GM12875 (cell line): ENCODE measurements at regions not wholly inside any gene's neighbourhood (a gene's known extent, or its start where the extent isn't known, plus 50 kb on each side); places are given as distances from the start of the nearest gene placed in this dataset.

Experiments used
- H3K4me3 ChIP-seq: one replicate; pipeline ENCODE4 v1.5.1; 2011; ENCODE audit warnings: low read depth, low read length, control low read depth
- TF ChIP-seq, protein P1 (sequence below): IDR thresholded peaks from 2 replicates; pipeline ENCODE4 v1.5.1; 2011; ENCODE audit warnings: low read depth, mild to moderate bottlenecking, control low read depth, inconsistent platforms, low read length, moderate library complexity, borderline replicate concordance; ENCODE audit not compliant: insufficient read depth

DNA sequence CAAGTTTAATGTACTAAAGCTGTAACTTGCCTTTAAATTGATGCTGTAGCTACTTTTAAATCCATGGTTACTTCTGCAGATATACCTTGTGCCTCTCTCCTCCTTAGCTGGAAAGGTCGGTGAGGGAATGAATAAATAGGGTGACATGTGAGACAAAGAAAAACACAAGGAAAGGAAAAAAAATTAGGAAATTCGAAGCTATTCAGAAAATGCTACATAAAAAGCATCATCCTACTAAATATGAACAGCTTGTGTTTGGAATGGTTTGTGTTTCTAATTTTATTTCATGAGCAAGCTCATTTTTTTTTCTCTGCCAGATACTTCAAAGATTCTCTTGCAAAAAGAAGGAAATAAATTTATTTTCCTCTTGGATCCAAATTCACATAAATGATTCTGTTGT, 186.3 kb upstream of the NUDT4 start:
- TF ChIP-seq, protein P1, sequence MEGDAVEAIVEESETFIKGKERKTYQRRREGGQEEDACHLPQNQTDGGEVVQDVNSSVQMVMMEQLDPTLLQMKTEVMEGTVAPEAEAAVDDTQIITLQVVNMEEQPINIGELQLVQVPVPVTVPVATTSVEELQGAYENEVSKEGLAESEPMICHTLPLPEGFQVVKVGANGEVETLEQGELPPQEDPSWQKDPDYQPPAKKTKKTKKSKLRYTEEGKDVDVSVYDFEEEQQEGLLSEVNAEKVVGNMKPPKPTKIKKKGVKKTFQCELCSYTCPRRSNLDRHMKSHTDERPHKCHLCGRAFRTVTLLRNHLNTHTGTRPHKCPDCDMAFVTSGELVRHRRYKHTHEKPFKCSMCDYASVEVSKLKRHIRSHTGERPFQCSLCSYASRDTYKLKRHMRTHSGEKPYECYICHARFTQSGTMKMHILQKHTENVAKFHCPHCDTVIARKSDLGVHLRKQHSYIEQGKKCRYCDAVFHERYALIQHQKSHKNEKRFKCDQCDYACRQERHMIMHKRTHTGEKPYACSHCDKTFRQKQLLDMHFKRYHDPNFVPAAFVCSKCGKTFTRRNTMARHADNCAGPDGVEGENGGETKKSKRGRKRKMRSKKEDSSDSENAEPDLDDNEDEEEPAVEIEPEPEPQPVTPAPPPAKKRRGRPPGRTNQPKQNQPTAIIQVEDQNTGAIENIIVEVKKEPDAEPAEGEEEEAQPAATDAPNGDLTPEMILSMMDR: no peak
- H3K4me3 ChIP-seq: no peak overlapping the region

DNA sequence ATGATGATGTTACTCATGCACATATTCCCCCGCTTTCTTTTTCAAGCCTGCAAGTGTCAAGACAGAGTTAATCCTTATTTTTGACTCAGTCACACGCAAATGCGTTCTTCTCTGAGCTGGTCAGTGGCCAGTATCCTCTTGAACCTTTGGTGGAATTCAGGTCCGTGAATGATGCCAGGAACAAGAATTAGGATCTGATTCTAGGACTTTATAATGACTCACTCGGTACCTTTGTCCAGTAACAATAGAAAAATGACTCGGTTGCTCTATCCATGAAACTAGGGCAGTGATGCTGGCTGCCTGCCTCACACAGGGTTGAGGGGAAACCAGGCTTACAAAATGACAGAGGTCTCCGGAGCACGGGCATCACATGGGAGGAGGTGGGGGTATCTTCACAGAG, 185.8 kb upstream of the NUDT4 start:
- TF ChIP-seq, protein P1: no peak
- H3K4me3 ChIP-seq: no peak overlapping the region

DNA sequence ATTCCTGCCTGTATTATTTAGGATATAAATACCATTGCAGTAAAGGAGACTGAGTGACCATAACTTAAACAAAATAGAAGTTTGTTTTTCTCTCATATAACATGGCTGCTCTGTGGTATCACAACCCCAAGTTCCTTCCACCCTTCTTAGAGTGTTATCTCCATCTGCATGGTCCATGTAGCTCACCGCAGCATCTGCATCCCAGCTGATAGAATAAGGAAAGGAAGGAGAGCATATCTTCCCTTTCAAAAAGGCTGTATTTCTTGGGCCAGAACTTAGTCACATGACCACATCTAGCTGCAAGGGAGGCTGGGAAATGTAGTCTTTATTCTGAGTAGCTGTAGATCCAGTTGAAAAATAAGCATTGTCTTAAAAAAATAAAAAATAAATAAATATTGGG, 184.8 kb upstream of the NUDT4 start:
- H3K4me3 ChIP-seq: no peak overlapping the region

DNA sequence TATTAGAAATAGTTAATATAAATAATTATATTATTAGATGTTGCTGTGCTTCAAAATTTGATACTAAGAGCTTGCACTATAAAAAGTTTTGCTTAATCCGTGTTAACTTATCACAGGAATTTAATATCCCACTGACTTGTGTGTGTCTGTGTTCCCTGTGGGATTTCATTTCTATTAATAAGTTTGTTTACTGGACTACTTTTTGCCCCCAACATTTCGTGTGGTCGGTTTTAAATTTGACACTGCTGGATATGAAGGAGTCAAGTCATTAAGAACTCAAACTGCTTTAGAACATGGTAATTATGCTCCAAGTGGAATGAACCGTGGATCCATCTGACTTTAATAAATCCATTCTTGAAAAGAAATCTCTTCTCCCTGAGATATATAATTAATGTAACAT, 182.2 kb upstream of the NUDT4 start:
- no peak overlapping the region for H3K4me3 ChIP-seq
- TF ChIP-seq, protein P1: no peak

More for the DNA sequence above, 184.8 kb upstream of the NUDT4 start:
- TF ChIP-seq, protein P1: no peak

DNA sequence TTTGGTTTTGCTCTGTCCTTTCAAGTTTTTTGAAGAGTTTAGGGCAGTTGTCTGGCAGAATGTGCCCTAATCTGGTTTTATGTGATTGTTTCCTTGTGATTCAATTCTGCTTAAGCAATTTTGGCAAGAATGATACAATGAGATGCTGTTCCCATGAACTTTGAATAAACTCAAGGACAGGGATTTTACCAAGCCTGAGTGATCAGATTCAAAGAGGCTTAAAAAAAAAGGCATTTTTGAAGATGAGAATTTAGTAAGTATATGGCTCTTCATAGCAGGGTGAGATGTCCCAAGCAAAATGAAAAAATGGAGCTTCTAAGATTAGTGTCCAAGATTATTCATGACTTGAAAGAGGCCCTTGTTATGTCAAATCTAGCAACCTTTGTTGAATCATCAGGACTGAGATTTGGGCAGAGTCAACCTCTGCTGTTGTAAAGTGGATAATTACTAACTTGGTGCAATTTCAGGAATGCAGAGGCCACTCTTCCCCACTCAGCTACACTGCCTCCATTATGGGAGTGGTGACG, 180.6 kb upstream of the NUDT4 start:
- H3K4me3 ChIP-seq: no peak overlapping the region
- TF ChIP-seq, protein P1: no peak

DNA sequence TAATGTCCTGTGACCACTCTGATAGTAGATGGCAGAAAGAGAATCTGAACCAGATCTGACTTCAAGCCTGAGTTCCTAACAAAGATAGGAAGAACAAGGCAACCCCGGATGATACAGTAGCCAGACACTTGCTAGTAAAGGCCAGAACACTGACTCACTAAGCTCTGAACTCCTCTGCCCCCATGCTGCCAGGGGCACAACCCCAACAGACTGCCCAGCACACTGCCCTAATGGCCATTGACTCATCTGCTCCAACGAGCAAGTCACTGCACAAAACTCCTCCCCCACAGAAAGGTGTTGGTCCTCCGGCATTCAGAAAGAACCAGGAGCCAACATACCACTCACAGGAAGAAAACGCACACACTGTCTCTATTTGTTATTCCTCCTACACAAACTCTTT, 179.6 kb upstream of the NUDT4 start:
- TF ChIP-seq, protein P1: no peak
- H3K4me3 ChIP-seq: no peak overlapping the region

DNA sequence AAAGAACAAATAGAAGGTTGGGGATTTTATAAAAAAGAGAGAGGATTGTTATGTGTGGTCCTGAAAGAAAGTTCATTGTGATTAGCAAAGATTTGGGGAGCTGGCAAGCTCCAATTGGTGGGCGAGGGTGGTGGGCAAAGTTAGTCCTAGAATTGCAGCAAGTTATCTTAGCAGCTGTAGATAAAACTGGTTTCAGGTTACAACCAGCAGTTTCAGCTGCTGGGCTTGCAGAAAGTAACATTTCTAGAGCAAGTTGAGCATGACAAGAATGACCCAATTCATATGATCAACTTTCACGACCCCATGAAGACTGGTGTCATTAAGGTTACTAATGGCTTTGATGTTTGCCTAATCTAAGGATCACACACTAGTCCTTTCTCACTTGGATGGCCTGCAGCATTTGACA, 177.9 kb upstream of the NUDT4 start:
- no peak overlapping the region for H3K4me3 ChIP-seq
- TF ChIP-seq, protein P1: no peak
